AG09319 (cell line): ENCODE measurements at regions not wholly inside any gene's neighbourhood (a gene's known extent, or its start where the extent isn't known, plus 50 kb on each side); places are given as distances from the start of the nearest gene placed in this dataset.

Source experiments
- DNase-seq: peaks from one replicate; pipeline ENCODE4 v3.0.0-alpha.2; 2010; ENCODE audit warnings: low read depth; ENCODE audit errors: extremely low read depth
- CTCF ChIP-seq: IDR thresholded peaks from 2 replicates; pipeline ENCODE4 v1.5.1; 2011; ENCODE audit warnings: low read depth, mild to moderate bottlenecking, inconsistent platforms, low read length, moderate library complexity

DNA sequence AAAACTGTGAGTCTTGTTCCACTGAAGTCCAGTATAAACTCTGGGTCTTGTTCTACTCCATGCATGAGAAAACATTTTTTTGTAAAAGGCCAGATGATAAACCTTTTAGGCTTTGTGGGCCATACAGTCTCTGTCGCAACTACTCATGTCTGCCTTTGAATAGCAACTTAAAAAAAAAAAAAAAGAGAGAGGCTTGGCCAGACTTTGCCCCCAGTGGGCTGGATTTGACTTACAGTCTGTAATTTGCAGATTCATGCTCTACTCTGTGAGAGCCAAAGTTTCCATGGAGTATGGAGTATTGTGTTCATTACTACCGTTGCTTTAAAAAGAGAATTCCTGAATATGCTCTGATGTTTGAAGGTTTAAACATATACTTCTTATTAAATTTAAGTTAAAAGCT lies 654.9 kb upstream of the PKN2 start:
- DNase-seq, result no peak

GRCh38 chr1:88029899-88030298 lies 654.2 kb upstream of the PKN2 start:
- DNase-seq, result no peak
- TF ChIP-seq CTCF, result no peak

More for the DNA sequence above, 654.9 kb upstream of the PKN2 start:
- TF ChIP-seq CTCF, result no peak

- no peak for TF ChIP-seq CTCF
- DNase-seq, result no peak
Observed at GRCh38 chr1:88035578-88035977, 648.5 kb upstream of the PKN2 start.

DNA sequence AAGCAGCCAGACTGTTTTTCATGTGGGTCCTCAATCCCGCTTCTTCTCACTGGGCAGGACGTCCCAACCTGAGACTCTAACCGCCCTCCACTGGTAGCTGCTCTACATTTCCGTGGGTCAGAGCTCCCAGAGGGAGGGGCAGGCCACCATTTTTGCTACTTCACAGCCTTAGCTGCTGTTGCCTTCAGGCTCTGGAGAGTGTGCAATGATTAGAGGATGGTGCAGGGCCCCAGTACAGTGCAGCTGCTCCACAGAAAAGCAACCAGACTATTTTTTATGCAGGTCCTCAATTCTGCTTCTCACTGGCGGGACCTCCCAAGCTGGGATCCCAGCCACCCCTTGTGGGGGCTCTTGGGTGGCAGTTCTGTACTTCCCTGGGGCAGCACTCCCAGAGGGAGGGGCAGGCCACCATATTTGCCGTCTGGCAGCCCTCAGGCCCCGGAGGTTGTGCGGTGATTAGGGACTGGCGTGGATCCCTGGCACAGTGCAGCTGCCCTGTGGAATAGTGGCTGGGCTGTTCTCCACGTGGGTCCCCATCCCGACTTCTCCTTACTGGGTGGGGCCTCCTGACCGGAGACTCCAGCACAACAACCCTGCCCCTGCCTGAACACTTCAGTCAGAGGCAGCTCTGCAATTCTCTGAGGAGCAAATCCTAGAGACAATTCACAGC lies 647.6 kb upstream of the PKN2 start:
- no peak for DNase-seq
- TF ChIP-seq CTCF, result no peak

- no peak for DNase-seq
- no peak for TF ChIP-seq CTCF
Observed at GRCh38 chr1:88039240-88039639, 644.8 kb upstream of the PKN2 start.

DNA sequence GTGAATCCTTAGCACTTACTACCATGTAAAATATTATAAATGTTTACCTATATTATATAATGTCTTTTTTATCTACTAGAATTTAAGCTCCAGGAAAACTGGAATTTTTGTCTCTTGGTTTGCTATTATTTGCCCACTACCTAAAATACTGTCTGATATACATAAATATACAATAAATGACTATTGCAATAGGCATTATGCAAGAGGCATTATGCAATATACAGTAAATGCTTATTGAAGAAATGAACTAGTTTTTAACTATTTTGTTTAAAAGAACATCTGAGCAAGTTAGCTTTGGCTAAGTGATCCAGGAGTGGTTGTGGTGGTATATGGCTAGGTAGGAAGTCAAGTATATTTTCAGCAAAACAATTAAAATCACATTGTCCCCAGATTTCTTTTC lies 640.2 kb upstream of the PKN2 start:
- DNase-seq, result no peak
- TF ChIP-seq CTCF, result no peak

GRCh38 chr1:88052167-88052566 lies 631.9 kb upstream of the PKN2 start:
- no peak for DNase-seq
- TF ChIP-seq CTCF, result no peak
